Cardiac muscle cell (in vitro differentiated cells and primary cell): ENCODE measurements at regions not wholly inside any gene's neighbourhood (a gene's known extent, or its start where the extent isn't known, plus 50 kb on each side); places are given as distances from the start of the nearest gene placed in this dataset.
"Not testable (repeated sequence)": the region's sequence is repeated elsewhere in the genome, so short reads cannot be mapped to it uniquely, and the experiment has no call there.

ENCODE experiments used
- DNase-seq, 2 donors: peaks; one replicate each; pipeline versions ENCODE4 v3.0.0 to v3.0.0-alpha.2; 2010 to 2017; ENCODE audit warnings: low read depth in 1 of 2, low spot score in 1 of 2
- H3K27ac ChIP-seq: fragments of 200-600 bp; sonication (generic); 2 replicates; pipeline ENCODE4 v1.5.1; 2016
- H3K27me3 ChIP-seq: fragments of 200-600 bp; sonication (generic); 2 replicates; pipeline ENCODE4 v1.6.0; 2016; ENCODE audit warnings: control low read depth
- H3K36me3 ChIP-seq: fragments of 200-600 bp; sonication (generic); 2 replicates; pipeline ENCODE4 v1.5.1; 2016; ENCODE audit warnings: control low read depth
- H3K4me1 ChIP-seq: fragments of 200-600 bp; sonication (generic); 2 replicates; pipeline ENCODE4 v1.8.1; 2017; ENCODE audit warnings: low read depth, mild to moderate bottlenecking, mixed run types
- H3K4me3 ChIP-seq: fragments of 200-600 bp; sonication (generic); 2 replicates; pipeline ENCODE4 v1.5.1; 2016; ENCODE audit warnings: mild to moderate bottlenecking
- H3K9me3 ChIP-seq: fragments of 200-600 bp; sonication (generic); 2 replicates; pipeline ENCODE4 v1.5.1; 2017; ENCODE audit warnings: low read depth, mild to moderate bottlenecking, control low read depth
- TF ChIP-seq, protein P1 (sequence below): IDR thresholded peaks from 2 replicates; pipeline ENCODE4 v1.5.1; 2012; ENCODE audit warnings: low read depth, mild to moderate bottlenecking, low read length

DNA sequence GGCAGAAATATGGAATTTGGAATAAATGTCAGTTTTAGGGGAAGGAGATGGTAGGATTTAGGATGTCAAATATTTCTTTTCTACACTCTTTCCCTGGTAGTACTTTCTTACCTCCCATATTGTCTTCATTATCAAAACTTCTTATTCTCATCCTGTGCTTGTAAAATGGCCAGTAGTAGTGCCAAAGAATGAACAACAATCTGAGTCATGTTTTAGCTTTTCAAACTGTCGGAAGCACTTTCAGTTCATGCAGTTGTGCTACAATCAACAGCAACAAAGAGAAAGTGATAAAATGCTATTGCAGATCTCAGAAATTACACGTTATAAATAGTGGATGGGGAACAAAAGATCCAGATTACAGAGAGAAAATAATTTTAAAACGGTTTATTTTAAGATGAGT is 193.7 kb upstream of the RXFP2 start:
- DNase-seq, result peak in 1 of 2 donors; percentile 62
- Histone ChIP-seq H3K27me3 (no peaks in the 10 kb centered on the region), H3K36me3 (no peaks in the 10 kb centered on the region), H3K4me1 (no peaks in the 10 kb centered on the region), H3K9me3 (no peaks in the 10 kb centered on the region), H3K27ac (no peak overlapping the region), H3K4me3 (no peak overlapping the region)
- TF ChIP-seq, protein P1, sequence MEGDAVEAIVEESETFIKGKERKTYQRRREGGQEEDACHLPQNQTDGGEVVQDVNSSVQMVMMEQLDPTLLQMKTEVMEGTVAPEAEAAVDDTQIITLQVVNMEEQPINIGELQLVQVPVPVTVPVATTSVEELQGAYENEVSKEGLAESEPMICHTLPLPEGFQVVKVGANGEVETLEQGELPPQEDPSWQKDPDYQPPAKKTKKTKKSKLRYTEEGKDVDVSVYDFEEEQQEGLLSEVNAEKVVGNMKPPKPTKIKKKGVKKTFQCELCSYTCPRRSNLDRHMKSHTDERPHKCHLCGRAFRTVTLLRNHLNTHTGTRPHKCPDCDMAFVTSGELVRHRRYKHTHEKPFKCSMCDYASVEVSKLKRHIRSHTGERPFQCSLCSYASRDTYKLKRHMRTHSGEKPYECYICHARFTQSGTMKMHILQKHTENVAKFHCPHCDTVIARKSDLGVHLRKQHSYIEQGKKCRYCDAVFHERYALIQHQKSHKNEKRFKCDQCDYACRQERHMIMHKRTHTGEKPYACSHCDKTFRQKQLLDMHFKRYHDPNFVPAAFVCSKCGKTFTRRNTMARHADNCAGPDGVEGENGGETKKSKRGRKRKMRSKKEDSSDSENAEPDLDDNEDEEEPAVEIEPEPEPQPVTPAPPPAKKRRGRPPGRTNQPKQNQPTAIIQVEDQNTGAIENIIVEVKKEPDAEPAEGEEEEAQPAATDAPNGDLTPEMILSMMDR, result no peak

GRCh38 chr13:31556376-31556775 is 182.9 kb upstream of the RXFP2 start:
- TF ChIP-seq, protein P1, result no peak
- no peak overlapping the region for H3K27ac ChIP-seq
- H3K36me3 ChIP-seq, result no peaks in the 10 kb centered on the region
- no peaks in the 10 kb centered on the region for H3K27me3 ChIP-seq
- DNase-seq, result no peak
- H3K9me3 ChIP-seq, result no peaks in the 10 kb centered on the region
- H3K4me1 ChIP-seq, result no peaks in the 10 kb centered on the region
- H3K4me3 ChIP-seq, result no peak overlapping the region

DNA sequence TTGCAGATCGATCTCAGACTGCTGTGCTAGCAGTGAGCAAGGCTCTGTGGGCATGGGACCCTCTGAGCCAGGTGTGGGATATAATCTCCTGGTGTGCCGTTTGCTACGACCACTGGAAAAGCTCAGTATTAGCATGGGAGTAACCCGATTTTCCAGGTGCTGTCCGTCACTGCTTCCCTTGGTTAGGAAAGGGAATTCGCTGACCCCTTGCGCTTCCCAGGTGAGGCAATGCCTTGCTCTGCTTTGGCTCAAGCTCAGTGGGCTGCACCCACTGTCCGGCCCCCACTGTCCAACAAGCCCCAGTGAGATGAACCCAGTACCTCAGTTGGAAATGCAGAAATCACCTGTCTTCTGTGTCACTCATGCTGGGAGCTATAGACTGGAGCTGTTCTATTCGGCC is 155.1 kb upstream of the RXFP2 start:
- not testable (repeated sequence) for H3K9me3 ChIP-seq, H3K27ac ChIP-seq, DNase-seq, H3K4me3 ChIP-seq, H3K27me3 ChIP-seq, H3K4me1 ChIP-seq, H3K36me3 ChIP-seq

GRCh38 chr13:31587698-31588266 is 151.5 kb upstream of the RXFP2 start:
- no peak overlapping the region for H3K27ac ChIP-seq
- H3K27me3 ChIP-seq, result no peaks in the 10 kb centered on the region
- H3K36me3 ChIP-seq, result no peaks in the 10 kb centered on the region
- no peaks in the 10 kb centered on the region for H3K9me3 ChIP-seq
- peak in 1 of 2 donors; percentile 72 for DNase-seq
- H3K4me1 ChIP-seq, result no peaks in the 10 kb centered on the region
- TF ChIP-seq, protein P1, result no peak
- H3K4me3 ChIP-seq, result no peak overlapping the region

GRCh38 chr13:31588316-31588715 is 151.0 kb upstream of the RXFP2 start:
- Histone ChIP-seq H3K9me3 (no peaks in the 10 kb centered on the region), H3K27me3 (no peaks in the 10 kb centered on the region), H3K4me1 (no peaks in the 10 kb centered on the region), H3K36me3 (no peaks in the 10 kb centered on the region), H3K4me3 (no peak overlapping the region), H3K27ac (no peak overlapping the region)
- TF ChIP-seq, protein P1, result no peak
- no peak for DNase-seq

- Histone ChIP-seq H3K36me3 (no peaks in the 10 kb centered on the region), H3K4me3 (no peak overlapping the region), H3K27ac (no peak overlapping the region), H3K4me1 (no peaks in the 10 kb centered on the region), H3K27me3 (no peaks in the 10 kb centered on the region), H3K9me3 (no peaks in the 10 kb centered on the region)
- TF ChIP-seq, protein P1, result no peak
- DNase-seq, result no peak
Measured at GRCh38 chr13:31588893-31589292, 150.4 kb upstream of the RXFP2 start.
